ENCODE measurements at regions not wholly inside any gene's neighbourhood (a gene's known extent, or its start where the extent isn't known, plus 50 kb on each side); places are given as distances from the start of the nearest gene placed in this dataset.

DNA sequence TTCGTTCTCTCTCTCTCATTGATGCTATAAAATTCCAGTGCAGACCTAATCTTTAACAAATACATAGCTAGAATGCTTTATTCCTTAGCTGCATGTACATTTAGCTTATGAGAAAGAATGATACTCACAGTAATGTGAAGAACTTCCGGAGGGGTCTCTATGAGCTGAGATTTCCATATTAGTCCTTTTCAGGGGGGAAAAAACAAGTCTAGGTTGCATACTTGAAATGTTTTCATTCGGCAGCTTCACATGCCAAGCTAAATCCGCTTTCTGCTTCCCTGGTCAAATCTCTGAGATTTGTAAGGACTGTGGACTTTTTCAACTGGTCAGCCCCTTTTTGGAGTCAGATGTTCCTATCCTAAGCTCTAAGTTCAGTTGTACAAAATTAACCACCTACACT, 111.5 kb upstream of the COL8A1 start:
- TF ChIP-seq, protein P1, sequence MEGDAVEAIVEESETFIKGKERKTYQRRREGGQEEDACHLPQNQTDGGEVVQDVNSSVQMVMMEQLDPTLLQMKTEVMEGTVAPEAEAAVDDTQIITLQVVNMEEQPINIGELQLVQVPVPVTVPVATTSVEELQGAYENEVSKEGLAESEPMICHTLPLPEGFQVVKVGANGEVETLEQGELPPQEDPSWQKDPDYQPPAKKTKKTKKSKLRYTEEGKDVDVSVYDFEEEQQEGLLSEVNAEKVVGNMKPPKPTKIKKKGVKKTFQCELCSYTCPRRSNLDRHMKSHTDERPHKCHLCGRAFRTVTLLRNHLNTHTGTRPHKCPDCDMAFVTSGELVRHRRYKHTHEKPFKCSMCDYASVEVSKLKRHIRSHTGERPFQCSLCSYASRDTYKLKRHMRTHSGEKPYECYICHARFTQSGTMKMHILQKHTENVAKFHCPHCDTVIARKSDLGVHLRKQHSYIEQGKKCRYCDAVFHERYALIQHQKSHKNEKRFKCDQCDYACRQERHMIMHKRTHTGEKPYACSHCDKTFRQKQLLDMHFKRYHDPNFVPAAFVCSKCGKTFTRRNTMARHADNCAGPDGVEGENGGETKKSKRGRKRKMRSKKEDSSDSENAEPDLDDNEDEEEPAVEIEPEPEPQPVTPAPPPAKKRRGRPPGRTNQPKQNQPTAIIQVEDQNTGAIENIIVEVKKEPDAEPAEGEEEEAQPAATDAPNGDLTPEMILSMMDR (IDR thresholded peaks at IDR 0.05; ENCODE audit: extremely low read depth, low read depth, low read length) = no peak
- no peaks in the 10 kb centered on the region for H3K27me3 ChIP-seq (ENCODE audit: insufficient read depth, low read length)
- H3K36me3 ChIP-seq (ENCODE audit: insufficient read depth, low read length) = no peaks in the 10 kb centered on the region
- H3K9me3 ChIP-seq (ENCODE audit: low read depth, low read length) = no peaks in the 10 kb centered on the region
- no peak overlapping the region for H3K4me3 ChIP-seq (ENCODE audit: insufficient read depth, low read length)
- no peaks in the 10 kb centered on the region for H4K20me1 ChIP-seq (ENCODE audit: insufficient read depth, low read length)
- H3K4me1 ChIP-seq (ENCODE audit: insufficient read depth, low read length) = peaks cover 6% of the 10 kb centered on the region
- no peaks in the 10 kb centered on the region for H3K79me2 ChIP-seq (ENCODE audit: insufficient read depth, low read length)
- DNase-seq (ENCODE audit: insufficient read length, low spot score, missing footprints) = no peak
- no peak overlapping the region for H3K4me2 ChIP-seq (ENCODE audit: insufficient read depth, low read length)
- H2AFZ ChIP-seq (ENCODE audit: low read length) = peak overlapping the region; percentile 32
- no peak overlapping the region for H3K27ac ChIP-seq (ENCODE audit: low read depth, low read length)

DNA sequence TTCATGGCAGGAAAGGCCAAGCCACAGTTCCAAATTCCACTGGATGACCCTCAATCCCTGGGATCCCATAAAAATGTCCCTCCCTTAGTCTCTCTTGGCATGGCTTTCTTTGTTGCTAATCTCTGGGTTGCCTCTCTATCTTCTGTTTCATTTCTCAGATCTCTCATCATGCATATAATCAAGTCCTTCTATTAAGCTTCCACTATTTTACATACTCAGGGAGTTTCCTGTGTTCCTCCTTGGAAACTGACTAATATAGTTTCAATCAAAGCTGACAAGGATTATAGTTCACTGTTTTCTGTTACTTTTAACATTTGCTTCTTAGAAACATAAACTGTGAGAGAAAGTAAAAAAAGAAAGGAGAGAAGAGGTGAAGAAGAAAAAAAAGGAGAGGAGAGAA, 113.8 kb upstream of the COL8A1 start:
- no peaks in the 10 kb centered on the region for H3K9me3 ChIP-seq (ENCODE audit: low read depth, low read length)
- H3K4me3 ChIP-seq (ENCODE audit: insufficient read depth, low read length) = no peak overlapping the region
- H3K79me2 ChIP-seq (ENCODE audit: insufficient read depth, low read length) = no peaks in the 10 kb centered on the region
- H3K4me1 ChIP-seq (ENCODE audit: insufficient read depth, low read length) = peaks cover 6% of the 10 kb centered on the region
- H3K27me3 ChIP-seq (ENCODE audit: insufficient read depth, low read length) = no peaks in the 10 kb centered on the region
- H3K27ac ChIP-seq (ENCODE audit: low read depth, low read length) = no peak overlapping the region
- H3K36me3 ChIP-seq (ENCODE audit: insufficient read depth, low read length) = no peaks in the 10 kb centered on the region
- H2AFZ ChIP-seq (ENCODE audit: low read length) = peak overlapping the region; percentile 23
- no peaks in the 10 kb centered on the region for H4K20me1 ChIP-seq (ENCODE audit: insufficient read depth, low read length)
- no peak overlapping the region for H3K4me2 ChIP-seq (ENCODE audit: insufficient read depth, low read length)
- TF ChIP-seq, protein P1 (IDR thresholded peaks at IDR 0.05; ENCODE audit: extremely low read depth, low read depth, low read length) = no peak
- DNase-seq (ENCODE audit: insufficient read length, low spot score, missing footprints) = no peak

DNA sequence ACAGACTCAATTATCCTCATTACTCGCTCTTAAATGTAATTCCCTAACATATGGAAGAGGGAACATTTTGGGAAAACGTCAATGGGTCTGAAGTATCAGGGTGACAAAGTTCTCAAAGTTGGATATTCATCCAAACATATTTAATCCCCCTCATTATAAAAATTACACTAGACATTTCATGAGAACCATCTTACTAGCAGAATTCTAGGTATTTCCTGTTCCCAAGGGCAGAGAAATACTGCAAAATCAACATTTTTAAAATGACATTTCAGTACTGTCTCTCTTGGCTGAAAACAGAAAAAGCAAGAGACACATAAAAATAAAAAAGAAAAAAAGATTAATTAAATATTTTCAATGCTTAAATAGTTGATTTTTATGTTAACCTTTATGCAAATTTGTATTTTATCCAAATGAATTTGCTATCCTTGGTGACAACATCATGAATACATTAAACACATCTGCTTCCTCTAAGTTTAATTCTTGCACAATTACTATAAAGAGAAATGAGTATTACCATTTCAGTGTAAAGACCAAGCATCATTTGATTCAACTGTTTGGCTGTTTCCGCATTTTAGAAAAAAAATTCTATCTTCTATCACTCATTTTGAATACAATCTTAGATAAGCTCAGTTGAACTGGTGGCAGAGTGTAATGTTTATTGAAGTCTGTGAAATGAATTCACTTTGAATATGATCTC, 114.8 kb upstream of the COL8A1 start:
- peaks cover 4% of the 10 kb centered on the region for H3K4me1 ChIP-seq (ENCODE audit: insufficient read depth, low read length)
- no peaks in the 10 kb centered on the region for H3K9me3 ChIP-seq (ENCODE audit: low read depth, low read length)
- no peaks in the 10 kb centered on the region for H3K79me2 ChIP-seq (ENCODE audit: insufficient read depth, low read length)
- H3K36me3 ChIP-seq (ENCODE audit: insufficient read depth, low read length) = no peaks in the 10 kb centered on the region
- no peaks in the 10 kb centered on the region for H3K27me3 ChIP-seq (ENCODE audit: insufficient read depth, low read length)
- no peak overlapping the region for H2AFZ ChIP-seq (ENCODE audit: low read length)
- no peak overlapping the region for H3K27ac ChIP-seq (ENCODE audit: low read depth, low read length)
- TF ChIP-seq, protein P1 (IDR thresholded peaks at IDR 0.05; ENCODE audit: extremely low read depth, low read depth, low read length) = no peak
- H3K4me2 ChIP-seq (ENCODE audit: insufficient read depth, low read length) = no peak overlapping the region
- no peak for DNase-seq (ENCODE audit: insufficient read length, low spot score, missing footprints)
- no peak overlapping the region for H3K4me3 ChIP-seq (ENCODE audit: insufficient read depth, low read length)
- no peaks in the 10 kb centered on the region for H4K20me1 ChIP-seq (ENCODE audit: insufficient read depth, low read length)

DNA sequence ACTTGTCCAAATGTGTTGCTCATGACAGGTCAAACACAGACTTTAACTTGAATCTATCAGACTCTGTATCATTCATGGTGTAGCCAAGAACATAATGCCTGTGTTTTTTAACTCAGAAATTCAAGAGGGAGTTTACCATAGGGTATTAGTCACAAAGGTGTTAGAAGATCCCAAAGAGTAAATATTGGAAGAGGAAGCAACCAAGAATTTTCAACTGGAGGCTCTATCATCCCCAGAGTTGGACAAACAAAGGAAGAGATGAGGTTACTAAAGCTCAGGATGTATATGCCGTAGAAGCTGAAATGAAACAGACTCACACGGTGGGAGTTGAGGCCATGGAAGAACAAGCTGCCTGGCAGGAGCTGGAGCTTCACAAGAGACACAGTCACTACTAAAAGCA, 116.2 kb upstream of the COL8A1 start:
- H3K79me2 ChIP-seq (ENCODE audit: insufficient read depth, low read length) = no peaks in the 10 kb centered on the region
- no peak overlapping the region for H3K4me3 ChIP-seq (ENCODE audit: insufficient read depth, low read length)
- H3K9me3 ChIP-seq (ENCODE audit: low read depth, low read length) = no peaks in the 10 kb centered on the region
- no peak for DNase-seq (ENCODE audit: insufficient read length, low spot score, missing footprints)
- TF ChIP-seq, protein P1 (IDR thresholded peaks at IDR 0.05; ENCODE audit: extremely low read depth, low read depth, low read length) = no peak
- H3K4me1 ChIP-seq (ENCODE audit: insufficient read depth, low read length) = peaks cover 3% of the 10 kb centered on the region
- H3K27ac ChIP-seq (ENCODE audit: low read depth, low read length) = no peak overlapping the region
- no peaks in the 10 kb centered on the region for H3K27me3 ChIP-seq (ENCODE audit: insufficient read depth, low read length)
- H3K36me3 ChIP-seq (ENCODE audit: insufficient read depth, low read length) = no peaks in the 10 kb centered on the region
- no peaks in the 10 kb centered on the region for H4K20me1 ChIP-seq (ENCODE audit: insufficient read depth, low read length)
- no peak overlapping the region for H3K4me2 ChIP-seq (ENCODE audit: insufficient read depth, low read length)
- no peak overlapping the region for H2AFZ ChIP-seq (ENCODE audit: low read length)

All from osteoblast (primary cell).